Mucosa of descending colon (tissue), 3 donors: ENCODE measurements at regions not wholly inside any gene's neighbourhood (a gene's known extent, or its start where the extent isn't known, plus 50 kb on each side); places are given as distances from the start of the nearest gene placed in this dataset.
A peak's percentile ranks its signal among the peaks of the same experiment; 100 is the strongest.

Experiments
- ATAC-seq: fragments of 200-7000 bp; cut with Tn5 transposase; one replicate; pipeline ENCODE4 v1.9.1; 2020; ENCODE audit warnings: mild to moderate bottlenecking, moderate library complexity
- DNase-seq, 3 donors: peaks; one replicate each; pipeline ENCODE4 v3.0.0-alpha.2; 2020
- H3K36me3 ChIP-seq: fragments of 200-600 bp; one replicate; pipeline ENCODE4 v1.8.0; 2021; ENCODE audit warnings: low read depth, mild to moderate bottlenecking
- H3K4me1 ChIP-seq: fragments of 200-600 bp; one replicate; pipeline ENCODE4 v1.8.0; 2021; ENCODE audit warnings: low read depth, mild to moderate bottlenecking
- H3K4me3 ChIP-seq: fragments of 200-600 bp; one replicate; pipeline ENCODE4 v1.8.0; 2021; ENCODE audit warnings: mild to moderate bottlenecking
- H3K9me3 ChIP-seq: fragments of 200-600 bp; one replicate; pipeline ENCODE4 v1.8.0; 2021; ENCODE audit warnings: mild to moderate bottlenecking
- CTCF ChIP-seq: fragments of 200-600 bp; IDR thresholded peaks from one replicate; pipeline ENCODE4 v1.8.0; 2022; ENCODE audit warnings: antibody characterized with exemption, mild to moderate bottlenecking
- intact Hi-C, 2 donors: fragments of 100-400 bp; cut with DNase I in 1 of 2; cut with micrococcal nuclease in 1 of 2; formaldehyde crosslinking; loops; one replicate each; pipeline versions ENCODE4 v1.11.0 to v1.11.1; 2022; cut with DNase I, micrococcal nuclease
- donor health status: DM: no; HTN: no; CAD: no; lungs with moderate emphysema.
- donor health status: DM: no; HTN: no; CAD: no.
- donor health status: DM: no; HTN: yes; CAD: no.

- DNase-seq (no peak), ATAC-seq (no peak)
- no peaks in the 10 kb centered on the region for H3K9me3 ChIP-seq
- intact Hi-C loops, result no loop called here
- H3K4me1 ChIP-seq, result no peaks in the 10 kb centered on the region
- TF ChIP-seq CTCF, result no peak
- H3K4me3 ChIP-seq, result no peak overlapping the region
- no peaks in the 10 kb centered on the region for H3K36me3 ChIP-seq
Measured at GRCh38 chr16:5557448-5557847, 459.9 kb upstream of the EEF2KMT start.

- DNase-seq (no peak), ATAC-seq (no peak)
- no peak overlapping the region for H3K4me3 ChIP-seq
- no peaks in the 10 kb centered on the region for H3K9me3 ChIP-seq
- no peak for TF ChIP-seq CTCF
- no peaks in the 10 kb centered on the region for H3K4me1 ChIP-seq
- intact Hi-C loops, result no loop called here
- no peaks in the 10 kb centered on the region for H3K36me3 ChIP-seq
Measured at GRCh38 chr16:5556158-5556810, 458.7 kb upstream of the EEF2KMT start.

- DNase-seq (no peak), ATAC-seq (no peak)
- no peaks in the 10 kb centered on the region for H3K4me1 ChIP-seq
- no peak overlapping the region for H3K4me3 ChIP-seq
- H3K9me3 ChIP-seq, result no peaks in the 10 kb centered on the region
- no peaks in the 10 kb centered on the region for H3K36me3 ChIP-seq
- intact Hi-C loops, result no loop called here
- TF ChIP-seq CTCF, result no peak
Measured at GRCh38 chr16:5551909-5552308, 454.3 kb upstream of the EEF2KMT start.

- Histone ChIP-seq H3K4me1 (no peaks in the 10 kb centered on the region), H3K9me3 (no peaks in the 10 kb centered on the region), H3K4me3 (no peak overlapping the region), H3K36me3 (no peaks in the 10 kb centered on the region)
- TF ChIP-seq CTCF, result no peak
- DNase-seq, result no peak
- intact Hi-C loops, result no loop called here
- ATAC-seq, result no peak
Measured at GRCh38 chr16:5549802-5550201, 452.2 kb upstream of the EEF2KMT start.

- ATAC-seq (no peak), DNase-seq (no peak)
- Histone ChIP-seq H3K9me3 (peaks cover 5% of the 10 kb centered on the region), H3K4me3 (no peak overlapping the region), H3K4me1 (no peaks in the 10 kb centered on the region), H3K36me3 (no peaks in the 10 kb centered on the region)
- no peak for TF ChIP-seq CTCF
- intact Hi-C loops, result no loop called here
Measured at GRCh38 chr16:5541356-5541755, 443.8 kb upstream of the EEF2KMT start.

GRCh38 chr16:5537347-5537746, 439.8 kb upstream of the EEF2KMT start:
- Histone ChIP-seq H3K9me3 (peaks cover 5% of the 10 kb centered on the region), H3K36me3 (no peaks in the 10 kb centered on the region), H3K4me1 (no peaks in the 10 kb centered on the region), H3K4me3 (no peak overlapping the region)
- ATAC-seq (peak; percentile 51), DNase-seq (no peak)
- intact Hi-C loops, result no loop called here
- TF ChIP-seq CTCF, result no peak
